K562 (cell line): ENCODE measurements at regions not wholly inside any gene's neighbourhood (a gene's known extent, or its start where the extent isn't known, plus 50 kb on each side); places are given as distances from the start of the nearest gene placed in this dataset.

Experiments
- ATAC-seq: fragments of 200-7000 bp; cut with Tn5 transposase; 3 replicates; pipeline ENCODE4 v1.9.1; 2020; ENCODE audit warnings: moderate library complexity
- BruUV-seq: library from RNA; stranded (reverse); fragments of 400-500 nt; replicated peaks from 2 replicates; lab custom pipeline; 2021; lab: Mats Ljungman, UMichigan
- CTCF ChIA-PET: fragments of 300-600 bp; formaldehyde crosslinking; extraction: SDS; loops from one replicate; lab custom pipeline; 2021; ENCODE audit warnings: low intra/inter-chr PET ratio; lab: Yijun Ruan, JAX
- POLR2A ChIA-PET: fragments of 300-600, 350-650 bp; sonication (Branson Sonifier 250); formaldehyde crosslinking; extraction: SDS; loops from one replicate; lab custom pipeline; 2021; ENCODE audit warnings: antibody characterized with exemption, inconsistent platforms; lab: Yijun Ruan, JAX
- DNase-seq, 4 experiments: peaks; one replicate each; pipeline versions ENCODE4 v3.0.0 to v3.0.0-alpha.2; 2011 to 2018; ENCODE audit warnings: low spot score in 3 of 4, mixed read lengths in 3 of 4; ENCODE audit errors: extremely low read depth in 1 of 4
- FAIRE-seq: peaks from 2 replicates; lab custom pipeline; 2011; peaks lifted over from hg19 to GRCh38; lab: Jason Lieb, UNC
- H2AFZ ChIP-seq: 2 replicates; pipeline ENCODE4 v1.6.0; 2011; ENCODE audit warnings: low read depth, low read length, control low read depth, inconsistent platforms
- H3K27ac ChIP-seq: fragments of 200-600 bp; 3 replicates; pipeline ENCODE4 v1.8.0; 2011; ENCODE audit warnings: low read depth, mild to moderate bottlenecking, control low read depth, inconsistent platforms, low read length, moderate library complexity, mixed read lengths; ENCODE audit errors: extremely low read depth
- H3K27me3 ChIP-seq, 2 experiments: fragments of 300-600 bp in 1 of 2; 2 replicates in 1 of 2; 3 replicates in 1 of 2; pipeline versions ENCODE4 v1.6.0 to v1.8.0; 2011; ENCODE audit warnings: inconsistent platforms in 2 of 2, low read length in 2 of 2, mild to moderate bottlenecking in 1 of 2, mixed read lengths in 1 of 2, moderate library complexity in 1 of 2; ENCODE audit not compliant: control insufficient read depth in 2 of 2, insufficient read depth in 2 of 2
- H3K36me3 ChIP-seq: fragments of 300-600 bp; 3 replicates; pipeline ENCODE4 v1.8.0; 2011; ENCODE audit warnings: mild to moderate bottlenecking, low read length, inconsistent platforms; ENCODE audit not compliant: control insufficient read depth, insufficient read depth
- H3K4me1 ChIP-seq, 2 experiments: fragments of 200-600 bp in 1 of 2; replicated peaks in 1 of 2; 2 replicates in 1 of 2; 3 replicates in 1 of 2; pipeline versions ENCODE4 v1.5.1 to v1.8.0; 2011; ENCODE audit warnings: inconsistent platforms in 2 of 2, low read length in 2 of 2, mild to moderate bottlenecking in 1 of 2, mixed read lengths in 1 of 2, moderate library complexity in 1 of 2; ENCODE audit not compliant: control insufficient read depth in 2 of 2, insufficient read depth in 2 of 2
- H3K4me2 ChIP-seq: 2 replicates; pipeline ENCODE4 v1.6.1; 2011; ENCODE audit warnings: low read length, control low read depth, inconsistent platforms, mixed read lengths; ENCODE audit not compliant: insufficient read depth
- H3K4me3 ChIP-seq: fragments of 200-600 bp; sonication (generic), shearing (Covaris generic); 2 replicates; pipeline ENCODE4 v1.5.1; 2016; ENCODE audit warnings: control low read depth, inconsistent platforms
- H3K79me2 ChIP-seq: fragments of 200-600 bp; 3 replicates; pipeline ENCODE4 v1.8.0; 2011; ENCODE audit warnings: low read length, inconsistent platforms; ENCODE audit not compliant: control insufficient read depth, insufficient read depth
- H3K9ac ChIP-seq, 2 experiments: 2 replicates each; pipeline versions ENCODE4 v1.6.0 to v1.6.1; 2011; ENCODE audit warnings: low read depth in 2 of 2, low read length in 2 of 2, control low read depth in 1 of 2, inconsistent platforms in 1 of 2, mild to moderate bottlenecking in 1 of 2, mixed read lengths in 1 of 2; ENCODE audit not compliant: insufficient read depth in 1 of 2
- H3K9me1 ChIP-seq: one replicate; pipeline ENCODE4 v1.6.0; 2011; ENCODE audit warnings: inconsistent platforms, mild to moderate bottlenecking, low read length, moderate library complexity; ENCODE audit not compliant: control insufficient read depth, insufficient read depth
- H3K9me3 ChIP-seq: replicated peaks from 2 replicates; pipeline ENCODE4 v1.5.1; 2011; ENCODE audit warnings: low read depth, low read length, inconsistent platforms; ENCODE audit not compliant: control insufficient read depth, insufficient read depth
- H4K20me1 ChIP-seq: replicated peaks from 2 replicates; pipeline ENCODE4 v1.6.1; 2011; ENCODE audit warnings: low read length, inconsistent platforms, mixed read lengths; ENCODE audit not compliant: control insufficient read depth, insufficient read depth
- CHD7 ChIP-seq: fragments of 200-600 bp; sonication (generic); IDR thresholded peaks from one replicate; pipeline ENCODE4 v1.6.1; 2012; ENCODE audit warnings: mild to moderate bottlenecking, low read depth, low read length, inconsistent platforms
- COPS2 ChIP-seq: fragments of 450-650 bp; conservative IDR thresholded peaks from 2 replicates; pipeline ENCODE4 v1.6.1; 2016; ENCODE audit warnings: mild to moderate bottlenecking, moderate library complexity
- MEIS2 ChIP-seq: fragments of 450-650 bp; IDR thresholded peaks from 2 replicates; pipeline ENCODE4 v1.6.1; 2014; ENCODE audit warnings: mild to moderate bottlenecking; ENCODE audit not compliant: partially characterized antibody
- WGBS: fragments of 100-300 bp; shearing (Covaris generic); methylation state at CpG from one replicate; pipeline ENCODE4 v1.1.6; 2016; ENCODE audit warnings: low coverage, mixed read lengths; ENCODE audit not compliant: insufficient coverage; ENCODE audit errors: missing lambda C conversion rate; 5-methylcytosine and 5-hydroxymethylcytosine counted together
- in situ Hi-C: fragments of 300-500 bp; cut with MboI; formaldehyde crosslinking; loops from 4 replicates; pipeline ENCODE4 v1.15.0; 2018; ENCODE audit warnings: inconsistent platforms, mixed read lengths
- intact Hi-C: fragments of 100-400 bp; cut with micrococcal nuclease; formaldehyde crosslinking; loops from 2 replicates; pipeline ENCODE4 v1.14.2; 2022
- TF ChIP-seq, protein P1 (sequence below): IDR thresholded peaks from 3 replicates; pipeline ENCODE4 v1.6.1; 2011; ENCODE audit warnings: borderline replicate concordance, mild to moderate bottlenecking; ENCODE audit not compliant: insufficient read length, insufficient read depth
- TF ChIP-seq, protein P2 (sequence below): fragments of 250-450 bp; sonication (Bioruptor Pico); IDR thresholded peaks from 2 replicates; pipeline ENCODE4 v1.4.0; 2020; ENCODE audit warnings: mild to moderate bottlenecking, moderate library complexity

- POLR2A ChIA-PET = no interaction called here
- H3K4me1 ChIP-seq = no peaks in the 10 kb centered on the region
- no peak overlapping the region for H3K4me2 ChIP-seq
- FAIRE-seq (no peak), ATAC-seq (no peak), DNase-seq (no peak)
- 0% methylated on average over 2 of the region's 3 CpGs for WGBS
- H3K36me3 ChIP-seq = no peaks in the 10 kb centered on the region
- intact Hi-C loops = no loop called here
- no peak overlapping the region for H3K27ac ChIP-seq
- H3K9me1 ChIP-seq = no peaks in the 10 kb centered on the region
- no peak overlapping the region for H3K4me3 ChIP-seq
- H3K79me2 ChIP-seq = no peaks in the 10 kb centered on the region
- H2AFZ ChIP-seq = no peak overlapping the region
- no peaks in the 10 kb centered on the region for H4K20me1 ChIP-seq
- in situ Hi-C loops = no loop called here
- H3K27me3 ChIP-seq = no peaks in the 10 kb centered on the region
- no peaks in the 10 kb centered on the region for H3K9me3 ChIP-seq
- CTCF ChIA-PET = no interaction called here
- no peak overlapping the region for H3K9ac ChIP-seq
- BruUV-seq = no TSS peak
- TF ChIP-seq, protein P1, sequence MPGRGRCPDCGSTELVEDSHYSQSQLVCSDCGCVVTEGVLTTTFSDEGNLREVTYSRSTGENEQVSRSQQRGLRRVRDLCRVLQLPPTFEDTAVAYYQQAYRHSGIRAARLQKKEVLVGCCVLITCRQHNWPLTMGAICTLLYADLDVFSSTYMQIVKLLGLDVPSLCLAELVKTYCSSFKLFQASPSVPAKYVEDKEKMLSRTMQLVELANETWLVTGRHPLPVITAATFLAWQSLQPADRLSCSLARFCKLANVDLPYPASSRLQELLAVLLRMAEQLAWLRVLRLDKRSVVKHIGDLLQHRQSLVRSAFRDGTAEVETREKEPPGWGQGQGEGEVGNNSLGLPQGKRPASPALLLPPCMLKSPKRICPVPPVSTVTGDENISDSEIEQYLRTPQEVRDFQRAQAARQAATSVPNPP = no peak
- TF ChIP-seq, protein P2, sequence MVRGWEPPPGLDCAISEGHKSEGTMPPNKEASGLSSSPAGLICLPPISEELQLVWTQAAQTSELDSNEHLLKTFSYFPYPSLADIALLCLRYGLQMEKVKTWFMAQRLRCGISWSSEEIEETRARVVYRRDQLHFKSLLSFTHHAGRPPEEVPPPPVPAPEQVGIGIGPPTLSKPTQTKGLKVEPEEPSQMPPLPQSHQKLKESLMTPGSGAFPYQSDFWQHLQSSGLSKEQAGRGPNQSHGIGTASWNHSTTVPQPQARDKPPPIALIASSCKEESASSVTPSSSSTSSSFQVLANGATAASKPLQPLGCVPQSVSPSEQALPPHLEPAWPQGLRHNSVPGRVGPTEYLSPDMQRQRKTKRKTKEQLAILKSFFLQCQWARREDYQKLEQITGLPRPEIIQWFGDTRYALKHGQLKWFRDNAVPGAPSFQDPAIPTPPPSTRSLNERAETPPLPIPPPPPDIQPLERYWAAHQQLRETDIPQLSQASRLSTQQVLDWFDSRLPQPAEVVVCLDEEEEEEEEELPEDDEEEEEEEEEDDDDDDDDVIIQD (CRISPR knock-in tag) = no peak
- TF ChIP-seq CHD7 = no peak
- TF ChIP-seq MEIS2 = no peak
- TF ChIP-seq COPS2 = no peak
These were observed 58.2 kb downstream of the SLITRK6 start for GRCh38 chr13:85741017-85741416.
